ENCODE measurements at regions not wholly inside any gene's neighbourhood (a gene's known extent, or its start where the extent isn't known, plus 50 kb on each side); places are given as distances from the start of the nearest gene placed in this dataset.

DNA sequence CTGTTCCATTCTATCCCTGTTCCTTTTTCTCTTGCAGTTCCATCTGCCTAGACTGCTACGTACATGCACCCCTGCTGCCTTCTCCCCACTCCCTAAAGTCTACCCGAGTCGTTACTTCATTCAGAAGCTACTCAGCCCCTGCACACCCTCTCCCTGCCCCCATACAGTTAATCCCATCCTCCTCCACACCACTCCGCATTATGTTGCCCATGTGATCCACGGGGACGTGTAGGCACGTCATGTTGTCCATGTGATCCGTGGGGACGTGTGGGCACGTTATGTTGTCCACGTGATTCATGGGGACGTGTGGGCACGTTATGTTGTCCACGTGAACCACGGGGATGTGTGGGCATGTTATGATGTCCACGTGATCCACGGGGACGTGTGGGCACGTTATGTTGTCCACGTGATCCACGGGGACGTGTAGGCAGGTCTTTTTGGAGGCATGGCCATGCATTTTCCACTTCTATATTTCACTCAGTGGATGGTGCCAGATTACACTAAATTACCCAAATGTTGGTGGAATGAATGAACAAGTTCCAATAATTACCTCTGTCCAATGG, 299.5 kb downstream of the DCDC2C start:
- H3K4me1 ChIP-seq (ENCODE audit: control insufficient read depth, insufficient read depth, low read length) = no peaks in the 10 kb centered on the region
- H3K79me2 ChIP-seq (ENCODE audit: control insufficient read depth, insufficient read depth, low read length) = no peaks in the 10 kb centered on the region
- WGBS (ENCODE audit: insufficient coverage, insufficient replicate concordance, low lambda C conversion rate, missing lambda C conversion rate) = 20% methylated on average over 22 of the region's 22 CpGs
- BruUV-seq (replicated peaks) = no TSS peak
- RAD21 ChIA-PET (ENCODE audit: unreplicated experiment) = no interaction called here
- CTCF ChIA-PET = interaction anchor here (0.7 kb wide), 1 partner anchor 52 kb away, joined by 5 read pairs; no protein-coding TSS in a partner anchor
- no peak for FAIRE-seq
- no peaks in the 10 kb centered on the region for H3K36me3 ChIP-seq (ENCODE audit: control insufficient read depth in 2 of 2, insufficient read depth in 2 of 2, low read length in 1 of 2)
- POLR2A ChIA-PET = no interaction called here
- H3K9ac ChIP-seq (ENCODE audit: control insufficient read depth, insufficient read depth, low read length) = no peak overlapping the region
- SMC1A ChIA-PET (ENCODE audit: uncharacterized antibody, unreplicated experiment) = no interaction called here
- no peak for ATAC-seq
- in situ Hi-C loops (cut with MboI) (no loop called here), intact Hi-C loops (cut with micrococcal nuclease; ENCODE audit: unreplicated experiment) (no loop called here)
- DNase-seq (ENCODE audit: low read depth, low spot score) = no peak
- no peak overlapping the region for H3K27ac ChIP-seq (ENCODE audit: control insufficient read depth, insufficient read depth)
- H3K4me2 ChIP-seq (ENCODE audit: control insufficient read depth, insufficient read depth) = no peak overlapping the region
- no peaks in the 10 kb centered on the region for H4K20me1 ChIP-seq (ENCODE audit: control insufficient read depth, insufficient read depth)
- no peak overlapping the region for H3K4me3 ChIP-seq
- no peak for TF ChIP-seq BCL11A (IDR thresholded peaks at IDR 0.05; ENCODE audit: low read depth, low read length)
- no peak for TF ChIP-seq MYB (IDR thresholded peaks at IDR 0.05; ENCODE audit: borderline replicate concordance, low read depth, low read length)
- no peak for TF ChIP-seq SMAD5 (IDR thresholded peaks at IDR 0.05; ENCODE audit: low read depth)
- TF ChIP-seq NFIC (IDR thresholded peaks at IDR 0.05; ENCODE audit: low read depth, low read length) = no peak
- TF ChIP-seq NBN (IDR thresholded peaks at IDR 0.05) = no peak
- no peak for TF ChIP-seq POLR2A (IDR thresholded peaks at IDR 0.05; ENCODE audit: low read depth, low read length)
- no peak for TF ChIP-seq EZH2 (IDR thresholded peaks at IDR 0.05; ENCODE audit: borderline replicate concordance, control insufficient read depth, low read depth, low read length)
- no peak for TF ChIP-seq SP1 (IDR thresholded peaks at IDR 0.05; ENCODE audit: low read depth, low read length)
- no peak for TF ChIP-seq SREBF1 (IDR thresholded peaks at IDR 0.05; ENCODE audit: low read length)
- TF ChIP-seq HDAC2 (IDR thresholded peaks at IDR 0.05) = no peak
- TF ChIP-seq ZNF622 (IDR thresholded peaks at IDR 0.05) = no peak
- TF ChIP-seq BRCA1 (IDR thresholded peaks at IDR 0.05; ENCODE audit: low read depth, low read length) = no peak
- TF ChIP-seq NFYB (IDR thresholded peaks at IDR 0.05; ENCODE audit: insufficient read depth, low read depth, low read length) = no peak
- TF ChIP-seq GABPA (IDR thresholded peaks at IDR 0.05; ENCODE audit: low read depth) = no peak
- no peak for TF ChIP-seq ESRRA (IDR thresholded peaks at IDR 0.05; ENCODE audit: low read length)
- no peak for TF ChIP-seq ATF3 (IDR thresholded peaks at IDR 0.05; ENCODE audit: borderline replicate concordance, extremely low read depth, low read depth, low read length)
- TF ChIP-seq RELA (IDR thresholded peaks at IDR 0.05; ENCODE audit: borderline replicate concordance, partially characterized antibody) = no peak
- TF ChIP-seq BACH1 (IDR thresholded peaks at IDR 0.05; ENCODE audit: borderline replicate concordance) = no peak
- TF ChIP-seq DPF2 (IDR thresholded peaks at IDR 0.05) = no peak
- no peak for TF ChIP-seq CEBPB (IDR thresholded peaks at IDR 0.05; ENCODE audit: borderline replicate concordance in 1 of 2, low read depth in 2 of 2, low read length in 2 of 2)
- H3K27me3 ChIP-seq (replicated peaks in 1 of 2; ENCODE audit: control insufficient read depth in 2 of 2, insufficient read depth in 2 of 2, low read length in 1 of 2) = no peaks in the 10 kb centered on the region; a peak in 1 of 4 replicates
- H3K9me3 ChIP-seq (replicated peaks; ENCODE audit: control insufficient read depth, insufficient read depth, low read length) = no peaks in the 10 kb centered on the region
- H2AFZ ChIP-seq (ENCODE audit: control insufficient read depth, low read depth, low read length) = no peak overlapping the region

All from GM12878 (cell line).